Gastrocnemius medialis (tissue), 4 donors: ENCODE measurements at regions not wholly inside any gene's neighbourhood (a gene's known extent, or its start where the extent isn't known, plus 50 kb on each side); places are given as distances from the start of the nearest gene placed in this dataset.

Source experiments
- ATAC-seq, 2 donors: fragments of 150-250 bp; one replicate each; pipeline ENCODE4 v1.9.1; 2016
- DNase-seq, 2 donors: peaks; one replicate each; pipeline ENCODE4 v3.0.0-alpha.2; 2019
- H3K27ac ChIP-seq, 4 donors: fragments of 200-600 bp; sonication (generic); 1 replicate in 1 of 4; 2 replicates in 3 of 4; pipeline ENCODE4 v1.5.1; 2016 to 2018; ENCODE audit warnings: mild to moderate bottlenecking in 2 of 4, moderate library complexity in 1 of 4
- H3K27me3 ChIP-seq, 3 donors: fragments of 200-600 bp; sonication (generic) in 2 of 3; 1 replicate in 1 of 3; 2 replicates in 2 of 3; pipeline versions ENCODE4 v1.5.1 to v1.6.0; 2016 to 2019; ENCODE audit warnings: mild to moderate bottlenecking in 1 of 3, moderate library complexity in 1 of 3
- H3K36me3 ChIP-seq, 2 donors: fragments of 200-600 bp; sonication (generic) in 1 of 2; one replicate each; pipeline ENCODE4 v1.5.1; 2017 to 2018
- H3K4me1 ChIP-seq, 2 donors: fragments of 200-600 bp; sonication (generic) in 1 of 2; one replicate each; pipeline ENCODE4 v1.5.1; 2016 to 2017; ENCODE audit warnings: mild to moderate bottlenecking in 2 of 2
- H3K4me3 ChIP-seq, 4 donors: fragments of 200-600 bp; sonication (generic) in 3 of 4; 1 replicate in 1 of 4; 2 replicates in 3 of 4; pipeline ENCODE4 v1.5.1; 2016 to 2019; ENCODE audit warnings: mild to moderate bottlenecking in 2 of 4
- H3K9me3 ChIP-seq, 3 donors: fragments of 200-600 bp; sonication (generic) in 2 of 3; 1 replicate in 1 of 3; 2 replicates in 2 of 3; pipeline ENCODE4 v1.5.1; 2016 to 2019
- POLR2A ChIP-seq, 2 donors: fragments of 450-650 bp; IDR thresholded peaks; one replicate each; pipeline ENCODE4 v1.6.1; 2017; ENCODE audit warnings: antibody characterized with exemption in 2 of 2, mild to moderate bottlenecking in 2 of 2, moderate library complexity in 2 of 2
- in situ Hi-C, 4 donors: fragments of 200-750 bp; cut with MboI; loops; one replicate each; pipeline versions ENCODE4 v1.15.0 to v1.8.0; 2017; ENCODE audit warnings: low sequenced_read_pairs in 4 of 4
- intact Hi-C: fragments of 100-400 bp; cut with DNase I; formaldehyde crosslinking; loops from one replicate; pipeline ENCODE4 v1.15.1; 2023; ENCODE audit warnings: low total_unique reads
- TF ChIP-seq, protein P1 (sequence below), 5 experiments: fragments of 450-650 bp in 3 of 5; fragments of 200-600 bp in 2 of 5; sonication (generic) in 2 of 5; IDR thresholded peaks in 4 of 5; conservative IDR thresholded peaks in 1 of 5; 1 replicate in 4 of 5; 2 replicates in 1 of 5; pipeline ENCODE4 v1.5.1; 2016 to 2019; ENCODE audit warnings: antibody characterized with exemption in 5 of 5, mild to moderate bottlenecking in 3 of 5, moderate library complexity in 3 of 5

DNA sequence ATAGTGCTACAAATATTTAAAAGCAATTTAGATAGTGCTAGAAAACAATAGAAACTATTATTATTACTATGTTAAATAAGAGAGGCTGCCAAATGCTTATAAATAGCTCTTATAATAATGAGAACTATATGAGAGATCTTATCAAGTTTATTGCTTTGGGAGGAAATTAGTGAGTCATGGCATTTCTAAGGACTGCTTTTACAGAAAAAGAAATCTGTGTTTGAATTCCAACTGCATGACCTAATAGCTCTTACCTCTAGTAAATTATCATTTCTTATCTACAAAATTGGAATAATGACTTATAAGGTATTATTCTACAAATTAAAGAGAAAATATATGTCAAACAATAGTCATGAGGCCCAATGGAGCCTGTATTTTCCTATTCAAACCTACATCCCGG lies 177.2 kb downstream of the GABRG1 start:
- TF ChIP-seq, protein P1, sequence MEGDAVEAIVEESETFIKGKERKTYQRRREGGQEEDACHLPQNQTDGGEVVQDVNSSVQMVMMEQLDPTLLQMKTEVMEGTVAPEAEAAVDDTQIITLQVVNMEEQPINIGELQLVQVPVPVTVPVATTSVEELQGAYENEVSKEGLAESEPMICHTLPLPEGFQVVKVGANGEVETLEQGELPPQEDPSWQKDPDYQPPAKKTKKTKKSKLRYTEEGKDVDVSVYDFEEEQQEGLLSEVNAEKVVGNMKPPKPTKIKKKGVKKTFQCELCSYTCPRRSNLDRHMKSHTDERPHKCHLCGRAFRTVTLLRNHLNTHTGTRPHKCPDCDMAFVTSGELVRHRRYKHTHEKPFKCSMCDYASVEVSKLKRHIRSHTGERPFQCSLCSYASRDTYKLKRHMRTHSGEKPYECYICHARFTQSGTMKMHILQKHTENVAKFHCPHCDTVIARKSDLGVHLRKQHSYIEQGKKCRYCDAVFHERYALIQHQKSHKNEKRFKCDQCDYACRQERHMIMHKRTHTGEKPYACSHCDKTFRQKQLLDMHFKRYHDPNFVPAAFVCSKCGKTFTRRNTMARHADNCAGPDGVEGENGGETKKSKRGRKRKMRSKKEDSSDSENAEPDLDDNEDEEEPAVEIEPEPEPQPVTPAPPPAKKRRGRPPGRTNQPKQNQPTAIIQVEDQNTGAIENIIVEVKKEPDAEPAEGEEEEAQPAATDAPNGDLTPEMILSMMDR (IDR thresholded peaks at IDR 0.05 in 4 of 5, conservative IDR thresholded peaks at IDR 0.05 in 1 of 5), result no peak
- no peak for TF ChIP-seq POLR2A (IDR thresholded peaks at IDR 0.05)
- H3K4me1 ChIP-seq, result no peaks in the 10 kb centered on the region
- H3K36me3 ChIP-seq, result no peaks in the 10 kb centered on the region
- no peak overlapping the region for H3K4me3 ChIP-seq
- intact Hi-C loops (no loop called here), in situ Hi-C loops (no loop called here)
- no peaks in the 10 kb centered on the region for H3K9me3 ChIP-seq
- H3K27ac ChIP-seq, result no peak overlapping the region
- no peak for DNase-seq
- H3K27me3 ChIP-seq, result no peaks in the 10 kb centered on the region
- ATAC-seq, result no peak

GRCh38 chr4:45944000-45944399 lies 179.9 kb downstream of the GABRG1 start:
- Histone ChIP-seq H3K9me3 (no peaks in the 10 kb centered on the region), H3K27me3 (no peaks in the 10 kb centered on the region), H3K4me3 (no peak overlapping the region), H3K4me1 (no peaks in the 10 kb centered on the region), H3K27ac (no peak overlapping the region), H3K36me3 (no peaks in the 10 kb centered on the region)
- TF ChIP-seq POLR2A (IDR thresholded peaks at IDR 0.05), result no peak
- TF ChIP-seq, protein P1 (IDR thresholded peaks at IDR 0.05 in 4 of 5, conservative IDR thresholded peaks at IDR 0.05 in 1 of 5), result no peak
- DNase-seq, result no peak
- intact Hi-C loops, result no loop called here
- in situ Hi-C loops, result no loop called here
- ATAC-seq, result no peak

- H3K9me3 ChIP-seq, result no peaks in the 10 kb centered on the region
- in situ Hi-C loops (no loop called here), intact Hi-C loops (no loop called here)
- no peak for DNase-seq
- TF ChIP-seq POLR2A (IDR thresholded peaks at IDR 0.05), result no peak
- TF ChIP-seq, protein P1 (IDR thresholded peaks at IDR 0.05 in 4 of 5, conservative IDR thresholded peaks at IDR 0.05 in 1 of 5), result no peak
- H3K36me3 ChIP-seq, result no peaks in the 10 kb centered on the region
- no peaks in the 10 kb centered on the region for H3K4me1 ChIP-seq
- ATAC-seq, result no peak
- no peaks in the 10 kb centered on the region for H3K27me3 ChIP-seq
- H3K27ac ChIP-seq, result no peak overlapping the region
- H3K4me3 ChIP-seq, result no peak overlapping the region
These were observed 184.8 kb downstream of the GABRG1 start for GRCh38 chr4:45939056-45939455.

- ATAC-seq, result no peak
- no peaks in the 10 kb centered on the region for H3K4me1 ChIP-seq
- no peak for DNase-seq
- in situ Hi-C loops, result no loop called here
- intact Hi-C loops, result no loop called here
- TF ChIP-seq POLR2A (IDR thresholded peaks at IDR 0.05), result no peak
- TF ChIP-seq, protein P1 (IDR thresholded peaks at IDR 0.05 in 4 of 5, conservative IDR thresholded peaks at IDR 0.05 in 1 of 5), result no peak
- no peak overlapping the region for H3K27ac ChIP-seq
- H3K9me3 ChIP-seq, result no peaks in the 10 kb centered on the region
- H3K4me3 ChIP-seq, result no peak overlapping the region
- H3K36me3 ChIP-seq, result no peaks in the 10 kb centered on the region
- no peaks in the 10 kb centered on the region for H3K27me3 ChIP-seq
These were observed 192.7 kb downstream of the GABRG1 start for GRCh38 chr4:45931154-45931553.

GRCh38 chr4:45927641-45928040 lies 196.2 kb downstream of the GABRG1 start:
- H3K27ac ChIP-seq, result no peak overlapping the region
- no peak for TF ChIP-seq POLR2A (IDR thresholded peaks at IDR 0.05)
- TF ChIP-seq, protein P1 (IDR thresholded peaks at IDR 0.05 in 4 of 5, conservative IDR thresholded peaks at IDR 0.05 in 1 of 5), result no peak
- in situ Hi-C loops, result no loop called here
- intact Hi-C loops, result no loop called here
- H3K36me3 ChIP-seq, result no peaks in the 10 kb centered on the region
- no peak for ATAC-seq
- no peaks in the 10 kb centered on the region for H3K4me1 ChIP-seq
- DNase-seq, result no peak
- no peak overlapping the region for H3K4me3 ChIP-seq
- H3K27me3 ChIP-seq, result no peaks in the 10 kb centered on the region
- H3K9me3 ChIP-seq, result no peaks in the 10 kb centered on the region
